Gastrocnemius medialis (tissue), 4 donors: ENCODE measurements at regions not wholly inside any gene's neighbourhood (a gene's known extent, or its start where the extent isn't known, plus 50 kb on each side); places are given as distances from the start of the nearest gene placed in this dataset.
"Not testable (repeated sequence)": the region's sequence is repeated elsewhere in the genome, so short reads cannot be mapped to it uniquely, and the experiment has no call there.

Source experiments
- ATAC-seq, 2 donors: fragments of 150-250 bp; one replicate each; pipeline ENCODE4 v1.9.1; 2016
- DNase-seq, 2 donors: peaks; one replicate each; pipeline ENCODE4 v3.0.0-alpha.2; 2019
- H3K27ac ChIP-seq, 4 donors: fragments of 200-600 bp; sonication (generic); 1 replicate in 1 of 4; 2 replicates in 3 of 4; pipeline ENCODE4 v1.5.1; 2016 to 2018; ENCODE audit warnings: mild to moderate bottlenecking in 2 of 4, moderate library complexity in 1 of 4
- H3K27me3 ChIP-seq, 3 donors: fragments of 200-600 bp; sonication (generic) in 2 of 3; 1 replicate in 1 of 3; 2 replicates in 2 of 3; pipeline versions ENCODE4 v1.5.1 to v1.6.0; 2016 to 2019; ENCODE audit warnings: mild to moderate bottlenecking in 1 of 3, moderate library complexity in 1 of 3
- H3K36me3 ChIP-seq, 2 donors: fragments of 200-600 bp; sonication (generic) in 1 of 2; one replicate each; pipeline ENCODE4 v1.5.1; 2017 to 2018
- H3K4me1 ChIP-seq, 2 donors: fragments of 200-600 bp; sonication (generic) in 1 of 2; one replicate each; pipeline ENCODE4 v1.5.1; 2016 to 2017; ENCODE audit warnings: mild to moderate bottlenecking in 2 of 2
- H3K4me3 ChIP-seq, 4 donors: fragments of 200-600 bp; sonication (generic) in 3 of 4; 1 replicate in 1 of 4; 2 replicates in 3 of 4; pipeline ENCODE4 v1.5.1; 2016 to 2019; ENCODE audit warnings: mild to moderate bottlenecking in 2 of 4
- H3K9me3 ChIP-seq, 3 donors: fragments of 200-600 bp; sonication (generic) in 2 of 3; 1 replicate in 1 of 3; 2 replicates in 2 of 3; pipeline ENCODE4 v1.5.1; 2016 to 2019
- CTCF ChIP-seq, 5 experiments: fragments of 450-650 bp in 3 of 5; fragments of 200-600 bp in 2 of 5; sonication (generic) in 2 of 5; IDR thresholded peaks in 4 of 5; conservative IDR thresholded peaks in 1 of 5; 1 replicate in 4 of 5; 2 replicates in 1 of 5; pipeline ENCODE4 v1.5.1; 2016 to 2019; ENCODE audit warnings: antibody characterized with exemption in 5 of 5, mild to moderate bottlenecking in 3 of 5, moderate library complexity in 3 of 5
- POLR2A ChIP-seq, 2 donors: fragments of 450-650 bp; IDR thresholded peaks; one replicate each; pipeline ENCODE4 v1.6.1; 2017; ENCODE audit warnings: antibody characterized with exemption in 2 of 2, mild to moderate bottlenecking in 2 of 2, moderate library complexity in 2 of 2
- in situ Hi-C, 4 donors: fragments of 200-750 bp; cut with MboI; loops; one replicate each; pipeline versions ENCODE4 v1.15.0 to v1.8.0; 2017; ENCODE audit warnings: low sequenced_read_pairs in 4 of 4
- intact Hi-C: fragments of 100-400 bp; cut with DNase I; formaldehyde crosslinking; loops from one replicate; pipeline ENCODE4 v1.15.1; 2023; ENCODE audit warnings: low total_unique reads

- in situ Hi-C loops (no loop called here), intact Hi-C loops (no loop called here)
- Histone ChIP-seq H3K27me3 (no peaks in the 10 kb centered on the region), H3K4me1 (no peaks in the 10 kb centered on the region), H3K27ac (no peak overlapping the region), H3K4me3 (no peak overlapping the region), H3K9me3 (no peaks in the 10 kb centered on the region), H3K36me3 (no peaks in the 10 kb centered on the region)
- DNase-seq (no peak), ATAC-seq (no peak)
- TF ChIP-seq CTCF (IDR thresholded peaks at IDR 0.05 in 4 of 5, conservative IDR thresholded peaks at IDR 0.05 in 1 of 5) (no peak), POLR2A (IDR thresholded peaks at IDR 0.05) (no peak)
These were observed 498.1 kb downstream of the SIPA1L2 start for GRCh38 chr1:232131715-232132391.

GRCh38 chr1:232130815-232131480, 499.0 kb downstream of the SIPA1L2 start:
- no peak for ATAC-seq
- in situ Hi-C loops: no loop called here
- H3K4me3 ChIP-seq: no peak overlapping the region

DNA sequence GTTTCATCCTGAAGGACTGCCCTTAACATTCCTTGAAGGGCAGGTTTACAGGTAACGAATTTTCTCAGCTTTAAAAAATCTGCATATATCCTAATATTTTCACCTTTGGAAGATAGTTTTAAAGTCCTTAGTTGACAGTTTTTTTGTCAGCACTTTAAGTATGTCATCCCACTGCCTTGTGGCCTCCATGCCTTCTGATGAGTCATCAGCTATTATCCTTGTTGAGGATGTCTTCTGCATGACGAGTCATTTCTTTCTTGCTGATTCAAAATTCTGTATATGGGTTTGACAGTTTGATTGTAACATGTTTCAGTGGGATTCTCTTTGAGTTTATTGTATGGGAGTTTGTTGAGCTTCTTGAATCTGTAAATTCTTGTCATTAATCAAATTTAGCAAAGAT, 500.6 kb downstream of the DISC1 start:
- no peak overlapping the region for H3K4me3 ChIP-seq
- no peaks in the 10 kb centered on the region for H3K9me3 ChIP-seq
- TF ChIP-seq CTCF (IDR thresholded peaks at IDR 0.05 in 4 of 5, conservative IDR thresholded peaks at IDR 0.05 in 1 of 5) (no peak), POLR2A (IDR thresholded peaks at IDR 0.05) (no peak)
- in situ Hi-C loops (no loop called here), intact Hi-C loops (no loop called here)
- no peak for DNase-seq
- no peaks in the 10 kb centered on the region for H3K36me3 ChIP-seq
- H3K27ac ChIP-seq: no peak overlapping the region
- ATAC-seq: no peak
- H3K27me3 ChIP-seq: no peaks in the 10 kb centered on the region
- H3K4me1 ChIP-seq: no peaks in the 10 kb centered on the region

More at GRCh38 chr1:232130815-232131480, 499.0 kb downstream of the SIPA1L2 start:
- Histone ChIP-seq H3K9me3 (no peaks in the 10 kb centered on the region), H3K36me3 (no peaks in the 10 kb centered on the region), H3K27me3 (no peaks in the 10 kb centered on the region), H3K27ac (no peak overlapping the region), H3K4me1 (no peaks in the 10 kb centered on the region)
- intact Hi-C loops: no loop called here
- DNase-seq: no peak
- no peak for TF ChIP-seq POLR2A (IDR thresholded peaks at IDR 0.05)
- no peak for TF ChIP-seq CTCF (IDR thresholded peaks at IDR 0.05 in 4 of 5, conservative IDR thresholded peaks at IDR 0.05 in 1 of 5)

DNA sequence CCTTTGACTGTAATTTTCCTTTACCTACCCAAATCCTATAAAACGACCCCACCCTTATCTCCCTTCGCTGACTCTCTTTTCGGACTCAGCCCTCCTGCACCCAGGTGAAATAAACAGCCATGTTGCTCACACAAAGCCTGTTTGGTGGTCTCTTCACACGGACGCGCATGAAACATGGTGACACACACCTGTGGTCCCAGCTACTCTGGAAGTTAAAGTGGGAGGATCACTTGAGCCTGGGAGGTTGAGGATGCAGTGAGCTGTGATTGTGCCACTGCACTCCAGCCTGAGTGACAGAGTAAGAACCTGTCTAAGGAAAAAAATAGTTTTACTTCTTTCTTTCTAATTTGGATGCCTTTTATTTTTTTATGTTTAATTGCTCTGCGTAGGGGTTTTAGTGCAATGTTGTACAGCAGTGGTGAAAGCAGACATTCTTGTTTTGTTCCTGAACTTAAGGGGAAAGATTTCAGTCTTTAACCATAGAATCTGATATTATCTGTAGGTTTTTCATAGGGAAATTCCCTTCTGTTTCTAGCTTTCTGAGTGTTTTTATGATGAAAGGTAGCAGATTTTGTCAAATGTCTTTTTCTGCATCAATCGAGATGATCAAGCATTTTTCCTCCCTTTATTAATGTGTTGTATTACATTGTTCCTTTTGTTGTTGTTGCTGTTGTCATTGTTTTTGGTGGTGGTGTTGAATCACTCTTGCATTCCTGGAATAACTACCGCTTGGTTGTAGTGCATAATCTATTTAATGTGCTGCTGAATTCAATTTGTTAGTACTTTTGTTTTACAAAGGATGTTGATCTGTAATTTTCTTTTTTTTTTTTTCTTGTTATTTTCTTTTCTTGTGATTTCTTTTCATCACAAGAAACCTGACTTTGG, 497.4 kb downstream of the DISC1 start:
- DNase-seq: no peak
- Histone ChIP-seq H3K27ac (no peak overlapping the region), H3K36me3 (no peaks in the 10 kb centered on the region), H3K4me1 (no peaks in the 10 kb centered on the region), H3K9me3 (no peaks in the 10 kb centered on the region), H3K27me3 (no peaks in the 10 kb centered on the region), H3K4me3 (no peak overlapping the region)
- in situ Hi-C loops (no loop called here), intact Hi-C loops (no loop called here)
- ATAC-seq: no peak
- TF ChIP-seq CTCF (IDR thresholded peaks at IDR 0.05 in 4 of 5, conservative IDR thresholded peaks at IDR 0.05 in 1 of 5): no peak
- TF ChIP-seq POLR2A (IDR thresholded peaks at IDR 0.05): no peak

- DNase-seq, H3K4me1 ChIP-seq, intact Hi-C loops, H3K4me3 ChIP-seq, H3K27me3 ChIP-seq, H3K27ac ChIP-seq, H3K9me3 ChIP-seq, in situ Hi-C loops, ATAC-seq, H3K36me3 ChIP-seq: not testable (repeated sequence)
These were observed 491.3 kb downstream of the DISC1 start for GRCh38 chr1:232117903-232118302.
